ENCODE measurements at regions not wholly inside any gene's neighbourhood (a gene's known extent, or its start where the extent isn't known, plus 50 kb on each side); places are given as distances from the start of the nearest gene placed in this dataset.

GRCh38 chr2:116732322-116732721 lies 1082.2 kb upstream of the DDX18 start:
- TF ChIP-seq CTCF (conservative IDR thresholded peaks at IDR 0.05): no peak
- no peak for TF ChIP-seq ZFX (IDR thresholded peaks at IDR 0.05)

Data from C4-2B (cell line).